GM23338 (cell line): ENCODE measurements at regions not wholly inside any gene's neighbourhood (a gene's known extent, or its start where the extent isn't known, plus 50 kb on each side); places are given as distances from the start of the nearest gene placed in this dataset.

Experiments used
- ATAC-seq: fragments of 200-7000 bp; cut with Tn5 transposase; 3 replicates; pipeline ENCODE4 v1.9.1; 2020
- DNase-seq: peaks from one replicate; pipeline ENCODE4 v3.0.0-alpha.2; 2015; ENCODE audit warnings: low spot score
- H2AFZ ChIP-seq: fragments of 200-600 bp; sonication (generic); 2 replicates; pipeline ENCODE4 v1.8.0; 2016; ENCODE audit warnings: antibody characterized with exemption, mild to moderate bottlenecking, moderate library complexity
- H3F3A ChIP-seq: fragments of 200-600 bp; sonication (generic); replicated peaks from 2 replicates; pipeline ENCODE4 v1.8.0; 2017; ENCODE audit warnings: antibody characterized with exemption, mixed run types, low read depth
- H3K27ac ChIP-seq: fragments of 200-600 bp; sonication (generic); 2 replicates; pipeline ENCODE4 v1.6.1; 2016; ENCODE audit warnings: low read depth
- H3K27me3 ChIP-seq: fragments of 200-600 bp; sonication (generic); 2 replicates; pipeline ENCODE4 v1.8.0; 2016; ENCODE audit warnings: mild to moderate bottlenecking, mixed run types, moderate library complexity; ENCODE audit not compliant: insufficient read depth
- H3K36me3 ChIP-seq: fragments of 200-600 bp; sonication (generic); 2 replicates; pipeline ENCODE4 v1.8.0; 2016; ENCODE audit warnings: mild to moderate bottlenecking; ENCODE audit not compliant: insufficient read depth
- H3K4me1 ChIP-seq: fragments of 200-600 bp; sonication (generic); 2 replicates; pipeline ENCODE4 v1.8.0; 2016; ENCODE audit warnings: mild to moderate bottlenecking, moderate library complexity; ENCODE audit not compliant: insufficient read depth
- H3K4me2 ChIP-seq: fragments of 200-600 bp; sonication (generic); 2 replicates; pipeline ENCODE4 v1.7.1; 2017; ENCODE audit warnings: mixed run types
- H3K4me3 ChIP-seq: fragments of 200-600 bp; sonication (generic); 2 replicates; pipeline ENCODE4 v1.6.1; 2016; ENCODE audit warnings: mixed run types
- H3K79me2 ChIP-seq: fragments of 200-600 bp; sonication (generic); replicated peaks from 2 replicates; pipeline ENCODE4 v1.8.0; 2017; ENCODE audit warnings: mild to moderate bottlenecking; ENCODE audit not compliant: insufficient read depth
- H3K9me2 ChIP-seq: fragments of 200-600 bp; sonication (generic); 2 replicates; pipeline ENCODE4 v1.8.0; 2017; ENCODE audit not compliant: insufficient read depth
- H4K20me1 ChIP-seq: fragments of 200-600 bp; sonication (generic); replicated peaks from 2 replicates; pipeline ENCODE4 v1.8.0; 2017; ENCODE audit warnings: mild to moderate bottlenecking; ENCODE audit not compliant: insufficient read depth
- H3K27ac Mint-ChIP-seq: 2 replicates; pipeline ENCODE4 v1.8.0; 2020; ENCODE audit warnings: inconsistent platforms, mild to moderate bottlenecking, moderate library complexity, mixed read lengths
- H3K27me3 Mint-ChIP-seq: 3 replicates; pipeline ENCODE4 v1.8.0; 2022; ENCODE audit warnings: low read depth, mild to moderate bottlenecking, moderate library complexity, mixed read lengths, inconsistent platforms; ENCODE audit not compliant: insufficient read depth, poor library complexity
- H3K36me3 Mint-ChIP-seq: 3 replicates; pipeline ENCODE4 v1.8.0; 2021; ENCODE audit warnings: low read depth, mild to moderate bottlenecking, inconsistent platforms, moderate library complexity, mixed read lengths
- H3K4me1 Mint-ChIP-seq: 3 replicates; pipeline ENCODE4 v1.8.0; 2020; ENCODE audit warnings: mild to moderate bottlenecking, inconsistent platforms, mixed read lengths
- H3K4me3 Mint-ChIP-seq: 3 replicates; pipeline ENCODE4 v1.8.0; 2021; ENCODE audit warnings: moderate library complexity, mild to moderate bottlenecking, inconsistent platforms, mixed read lengths
- H3K9me3 Mint-ChIP-seq: 3 replicates; pipeline ENCODE4 v1.8.0; 2020; ENCODE audit warnings: moderate library complexity, mild to moderate bottlenecking, inconsistent platforms, mixed read lengths
- CREB1 ChIP-seq: fragments of 250-450 bp; sonication (Bioruptor Pico); IDR thresholded peaks from 2 replicates; pipeline ENCODE4 v1.5.0; 2020; ENCODE audit warnings: low read depth, mild to moderate bottlenecking, moderate library complexity
- EZH2 ChIP-seq: fragments of 200-600 bp; sonication (generic); IDR thresholded peaks from one replicate; pipeline ENCODE4 v1.8.0; 2017; ENCODE audit warnings: antibody characterized with exemption, mild to moderate bottlenecking, low read depth; ENCODE audit not compliant: unreplicated experiment
- EZH2phosphoT487 ChIP-seq: fragments of 200-600 bp; sonication (generic); IDR thresholded peaks from one replicate; pipeline ENCODE4 v1.8.1; 2018; ENCODE audit warnings: antibody characterized with exemption; ENCODE audit not compliant: unreplicated experiment
- NANOG ChIP-seq: IDR thresholded peaks from 2 replicates; pipeline ENCODE4 v1.6.1; 2016; ENCODE audit warnings: antibody characterized with exemption, borderline replicate concordance
- POLR2AphosphoS5 ChIP-seq: IDR thresholded peaks from 2 replicates; pipeline ENCODE4 v1.6.1; 2016; ENCODE audit warnings: antibody characterized with exemption, low read depth
- ZNF114 ChIP-seq: fragments of 250-450 bp; sonication (Bioruptor Pico); IDR thresholded peaks from 2 replicates; pipeline ENCODE4 v1.5.0; 2020; ENCODE audit warnings: mild to moderate bottlenecking, moderate library complexity
- ZNF331 ChIP-seq: fragments of 250-450 bp; sonication (Bioruptor Pico); IDR thresholded peaks from 2 replicates; pipeline ENCODE4 v1.5.0; 2020; ENCODE audit warnings: low read depth, mild to moderate bottlenecking, moderate library complexity
- TF ChIP-seq, protein P1 (sequence below): fragments of 250-450 bp; sonication (Bioruptor Pico); IDR thresholded peaks from 2 replicates; pipeline ENCODE4 v1.5.0; 2020; ENCODE audit warnings: mild to moderate bottlenecking, moderate library complexity
- TF ChIP-seq, protein P2 (sequence below): IDR thresholded peaks from 2 replicates; pipeline ENCODE4 v1.6.1; 2016; ENCODE audit warnings: antibody characterized with exemption
- TF ChIP-seq, protein P3 (sequence below): IDR thresholded peaks from one replicate; pipeline ENCODE4 v1.6.1; 2018; ENCODE audit warnings: antibody characterized with exemption; ENCODE audit not compliant: unreplicated experiment

DNA sequence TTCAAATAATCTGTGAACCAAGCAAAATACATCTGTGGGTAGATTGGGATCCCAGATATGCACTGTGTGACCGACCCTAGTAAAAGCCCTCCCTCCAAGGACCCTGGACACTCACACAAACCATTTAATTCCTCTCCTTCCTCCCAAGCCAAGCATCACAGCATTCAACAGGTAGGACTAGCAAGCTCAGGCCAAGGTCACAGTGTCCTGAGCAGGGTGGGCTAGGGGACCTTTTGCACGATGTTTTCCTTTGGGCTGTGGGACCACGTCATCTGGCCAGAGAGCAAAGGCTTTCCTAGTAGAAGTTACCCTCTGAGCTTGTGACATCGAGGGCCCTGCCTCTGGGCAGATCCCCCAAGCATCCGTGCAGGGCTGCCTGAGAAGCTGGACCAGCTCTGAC is 297.6 kb upstream of the ZNF507 start (continued):
- TF ChIP-seq, protein P1, sequence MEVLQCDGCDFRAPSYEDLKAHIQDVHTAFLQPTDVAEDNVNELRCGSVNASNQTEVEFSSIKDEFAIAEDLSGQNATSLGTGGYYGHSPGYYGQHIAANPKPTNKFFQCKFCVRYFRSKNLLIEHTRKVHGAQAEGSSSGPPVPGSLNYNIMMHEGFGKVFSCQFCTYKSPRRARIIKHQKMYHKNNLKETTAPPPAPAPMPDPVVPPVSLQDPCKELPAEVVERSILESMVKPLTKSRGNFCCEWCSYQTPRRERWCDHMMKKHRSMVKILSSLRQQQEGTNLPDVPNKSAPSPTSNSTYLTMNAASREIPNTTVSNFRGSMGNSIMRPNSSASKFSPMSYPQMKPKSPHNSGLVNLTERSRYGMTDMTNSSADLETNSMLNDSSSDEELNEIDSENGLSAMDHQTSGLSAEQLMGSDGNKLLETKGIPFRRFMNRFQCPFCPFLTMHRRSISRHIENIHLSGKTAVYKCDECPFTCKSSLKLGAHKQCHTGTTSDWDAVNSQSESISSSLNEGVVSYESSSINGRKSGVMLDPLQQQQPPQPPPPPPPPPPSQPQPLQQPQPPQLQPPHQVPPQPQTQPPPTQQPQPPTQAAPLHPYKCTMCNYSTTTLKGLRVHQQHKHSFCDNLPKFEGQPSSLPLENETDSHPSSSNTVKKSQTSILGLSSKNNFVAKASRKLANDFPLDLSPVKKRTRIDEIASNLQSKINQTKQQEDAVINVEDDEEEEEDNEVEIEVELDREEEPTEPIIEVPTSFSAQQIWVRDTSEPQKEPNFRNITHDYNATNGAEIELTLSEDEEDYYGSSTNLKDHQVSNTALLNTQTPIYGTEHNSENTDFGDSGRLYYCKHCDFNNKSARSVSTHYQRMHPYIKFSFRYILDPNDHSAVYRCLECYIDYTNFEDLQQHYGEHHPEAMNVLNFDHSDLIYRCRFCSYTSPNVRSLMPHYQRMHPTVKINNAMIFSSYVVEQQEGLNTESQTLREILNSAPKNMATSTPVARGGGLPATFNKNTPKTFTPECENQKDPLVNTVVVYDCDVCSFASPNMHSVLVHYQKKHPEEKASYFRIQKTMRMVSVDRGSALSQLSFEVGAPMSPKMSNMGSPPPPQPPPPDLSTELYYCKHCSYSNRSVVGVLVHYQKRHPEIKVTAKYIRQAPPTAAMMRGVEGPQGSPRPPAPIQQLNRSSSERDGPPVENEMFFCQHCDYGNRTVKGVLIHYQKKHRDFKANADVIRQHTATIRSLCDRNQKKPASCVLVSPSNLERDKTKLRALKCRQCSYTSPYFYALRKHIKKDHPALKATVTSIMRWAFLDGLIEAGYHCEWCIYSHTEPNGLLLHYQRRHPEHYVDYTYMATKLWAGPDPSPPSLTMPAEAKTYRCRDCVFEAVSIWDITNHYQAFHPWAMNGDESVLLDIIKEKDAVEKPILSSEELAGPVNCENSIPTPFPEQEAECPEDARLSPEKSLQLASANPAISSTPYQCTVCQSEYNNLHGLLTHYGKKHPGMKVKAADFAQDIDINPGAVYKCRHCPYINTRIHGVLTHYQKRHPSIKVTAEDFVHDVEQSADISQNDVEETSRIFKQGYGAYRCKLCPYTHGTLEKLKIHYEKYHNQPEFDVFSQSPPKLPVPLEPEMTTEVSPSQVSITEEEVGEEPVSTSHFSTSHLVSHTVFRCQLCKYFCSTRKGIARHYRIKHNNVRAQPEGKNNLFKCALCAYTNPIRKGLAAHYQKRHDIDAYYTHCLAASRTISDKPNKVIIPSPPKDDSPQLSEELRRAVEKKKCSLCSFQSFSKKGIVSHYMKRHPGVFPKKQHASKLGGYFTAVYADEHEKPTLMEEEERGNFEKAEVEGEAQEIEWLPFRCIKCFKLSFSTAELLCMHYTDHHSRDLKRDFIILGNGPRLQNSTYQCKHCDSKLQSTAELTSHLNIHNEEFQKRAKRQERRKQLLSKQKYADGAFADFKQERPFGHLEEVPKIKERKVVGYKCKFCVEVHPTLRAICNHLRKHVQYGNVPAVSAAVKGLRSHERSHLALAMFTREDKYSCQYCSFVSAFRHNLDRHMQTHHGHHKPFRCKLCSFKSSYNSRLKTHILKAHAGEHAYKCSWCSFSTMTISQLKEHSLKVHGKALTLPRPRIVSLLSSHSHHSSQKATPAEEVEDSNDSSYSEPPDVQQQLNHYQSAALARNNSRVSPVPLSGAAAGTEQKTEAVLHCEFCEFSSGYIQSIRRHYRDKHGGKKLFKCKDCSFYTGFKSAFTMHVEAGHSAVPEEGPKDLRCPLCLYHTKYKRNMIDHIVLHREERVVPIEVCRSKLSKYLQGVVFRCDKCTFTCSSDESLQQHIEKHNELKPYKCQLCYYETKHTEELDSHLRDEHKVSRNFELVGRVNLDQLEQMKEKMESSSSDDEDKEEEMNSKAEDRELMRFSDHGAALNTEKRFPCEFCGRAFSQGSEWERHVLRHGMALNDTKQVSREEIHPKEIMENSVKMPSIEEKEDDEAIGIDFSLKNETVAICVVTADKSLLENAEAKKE (CRISPR knock-in tag), result no peak
- no peak for TF ChIP-seq ZNF331 (CRISPR knock-in tag)
- TF ChIP-seq, protein P2, sequence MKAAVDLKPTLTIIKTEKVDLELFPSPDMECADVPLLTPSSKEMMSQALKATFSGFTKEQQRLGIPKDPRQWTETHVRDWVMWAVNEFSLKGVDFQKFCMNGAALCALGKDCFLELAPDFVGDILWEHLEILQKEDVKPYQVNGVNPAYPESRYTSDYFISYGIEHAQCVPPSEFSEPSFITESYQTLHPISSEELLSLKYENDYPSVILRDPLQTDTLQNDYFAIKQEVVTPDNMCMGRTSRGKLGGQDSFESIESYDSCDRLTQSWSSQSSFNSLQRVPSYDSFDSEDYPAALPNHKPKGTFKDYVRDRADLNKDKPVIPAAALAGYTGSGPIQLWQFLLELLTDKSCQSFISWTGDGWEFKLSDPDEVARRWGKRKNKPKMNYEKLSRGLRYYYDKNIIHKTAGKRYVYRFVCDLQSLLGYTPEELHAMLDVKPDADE, result no peak
- TF ChIP-seq NANOG, result no peak
- TF ChIP-seq POLR2AphosphoS5, result no peak
- no peak for TF ChIP-seq ZNF114 (CRISPR knock-in tag)

DNA sequence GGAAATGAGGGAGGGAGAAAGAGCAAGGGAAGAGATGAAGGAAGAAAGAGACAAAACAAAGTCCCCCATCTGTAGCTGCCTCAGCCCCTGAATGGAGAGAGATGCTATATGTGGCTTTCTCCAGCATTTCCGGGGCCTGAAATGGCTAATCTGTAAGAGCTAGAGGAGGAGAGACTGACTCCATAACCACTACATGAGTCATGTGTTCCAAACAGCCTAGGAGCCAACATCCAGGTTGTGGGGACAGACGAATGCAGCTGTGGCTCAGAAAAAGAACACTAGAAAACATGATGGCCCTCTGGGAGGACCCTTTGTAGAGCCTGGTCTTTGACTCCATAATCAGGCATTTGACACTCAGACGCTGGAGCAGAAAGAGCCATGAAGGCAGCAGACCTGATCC is 292.0 kb upstream of the ZNF507 start:
- Histone ChIP-seq H3F3A (no peaks in the 10 kb centered on the region), H4K20me1 (no peaks in the 10 kb centered on the region), H3K27me3 (no peaks in the 10 kb centered on the region), H3K4me2 (no peak overlapping the region), H3K9me2 (peaks cover 21% of the 10 kb centered on the region; the same call in 1 of the 2 replicates), H3K36me3 (no peaks in the 10 kb centered on the region), H3K27ac (no peak overlapping the region), H3K4me3 (no peak overlapping the region), H2AFZ (no peak overlapping the region), H3K4me1 (peaks cover 7% of the 10 kb centered on the region), H3K79me2 (no peaks in the 10 kb centered on the region)
- peaks cover 3% of the 10 kb centered on the region; the same call in 1 of the 3 replicates for H3K36me3 Mint-ChIP-seq
- peaks cover 16% of the 10 kb centered on the region for H3K4me1 Mint-ChIP-seq
- H3K27me3 Mint-ChIP-seq, result peaks cover 11% of the 10 kb centered on the region
- TF ChIP-seq EZH2, result no peak
- no peak for TF ChIP-seq ZNF331 (CRISPR knock-in tag)
- TF ChIP-seq, protein P2, result no peak
- TF ChIP-seq ZNF114 (CRISPR knock-in tag), result no peak
- no peak for TF ChIP-seq EZH2phosphoT487
- TF ChIP-seq CREB1, result no peak
- TF ChIP-seq, protein P3, sequence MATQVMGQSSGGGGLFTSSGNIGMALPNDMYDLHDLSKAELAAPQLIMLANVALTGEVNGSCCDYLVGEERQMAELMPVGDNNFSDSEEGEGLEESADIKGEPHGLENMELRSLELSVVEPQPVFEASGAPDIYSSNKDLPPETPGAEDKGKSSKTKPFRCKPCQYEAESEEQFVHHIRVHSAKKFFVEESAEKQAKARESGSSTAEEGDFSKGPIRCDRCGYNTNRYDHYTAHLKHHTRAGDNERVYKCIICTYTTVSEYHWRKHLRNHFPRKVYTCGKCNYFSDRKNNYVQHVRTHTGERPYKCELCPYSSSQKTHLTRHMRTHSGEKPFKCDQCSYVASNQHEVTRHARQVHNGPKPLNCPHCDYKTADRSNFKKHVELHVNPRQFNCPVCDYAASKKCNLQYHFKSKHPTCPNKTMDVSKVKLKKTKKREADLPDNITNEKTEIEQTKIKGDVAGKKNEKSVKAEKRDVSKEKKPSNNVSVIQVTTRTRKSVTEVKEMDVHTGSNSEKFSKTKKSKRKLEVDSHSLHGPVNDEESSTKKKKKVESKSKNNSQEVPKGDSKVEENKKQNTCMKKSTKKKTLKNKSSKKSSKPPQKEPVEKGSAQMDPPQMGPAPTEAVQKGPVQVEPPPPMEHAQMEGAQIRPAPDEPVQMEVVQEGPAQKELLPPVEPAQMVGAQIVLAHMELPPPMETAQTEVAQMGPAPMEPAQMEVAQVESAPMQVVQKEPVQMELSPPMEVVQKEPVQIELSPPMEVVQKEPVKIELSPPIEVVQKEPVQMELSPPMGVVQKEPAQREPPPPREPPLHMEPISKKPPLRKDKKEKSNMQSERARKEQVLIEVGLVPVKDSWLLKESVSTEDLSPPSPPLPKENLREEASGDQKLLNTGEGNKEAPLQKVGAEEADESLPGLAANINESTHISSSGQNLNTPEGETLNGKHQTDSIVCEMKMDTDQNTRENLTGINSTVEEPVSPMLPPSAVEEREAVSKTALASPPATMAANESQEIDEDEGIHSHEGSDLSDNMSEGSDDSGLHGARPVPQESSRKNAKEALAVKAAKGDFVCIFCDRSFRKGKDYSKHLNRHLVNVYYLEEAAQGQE, result no peak
- TF ChIP-seq NANOG, result no peak
- TF ChIP-seq POLR2AphosphoS5, result no peak
- DNase-seq (no peak), ATAC-seq (no peak)
- H3K4me3 Mint-ChIP-seq, result no peak overlapping the region
- no peak overlapping the region for H3K27ac Mint-ChIP-seq
- H3K9me3 Mint-ChIP-seq, result peaks cover 2% of the 10 kb centered on the region; the same call in 1 of the 3 replicates
